ENCODE measurements at regions not wholly inside any gene's neighbourhood (a gene's known extent, or its start where the extent isn't known, plus 50 kb on each side); places are given as distances from the start of the nearest gene placed in this dataset.

DNA sequence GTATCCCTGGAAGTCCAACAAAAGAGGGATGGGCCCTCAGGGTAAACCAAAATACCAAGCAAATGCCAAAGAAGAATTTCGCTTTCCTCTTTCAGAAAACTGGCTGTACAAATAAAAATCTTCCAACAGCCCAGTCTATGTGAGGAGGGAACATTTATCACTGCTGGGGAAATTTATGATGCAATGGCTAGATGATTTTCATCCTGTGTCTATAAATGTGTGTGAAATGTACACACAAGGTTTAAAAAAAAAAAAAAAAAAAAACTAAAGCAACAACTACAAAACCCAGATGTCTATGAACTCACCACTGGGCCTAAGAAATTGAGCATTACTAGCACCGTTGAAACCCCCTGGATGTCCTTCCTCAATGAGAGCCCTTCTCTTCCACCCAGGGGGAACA, 68.7 kb upstream of the SLC4A11 start:
- DNase-seq = peak; percentile 8

GRCh38 chr20:3307078-3307477, 68.1 kb upstream of the SLC4A11 start:
- no peak for DNase-seq

- DNase-seq = no peak
Observed at GRCh38 chr20:3306068-3306467, 67.1 kb upstream of the SLC4A11 start.

DNA sequence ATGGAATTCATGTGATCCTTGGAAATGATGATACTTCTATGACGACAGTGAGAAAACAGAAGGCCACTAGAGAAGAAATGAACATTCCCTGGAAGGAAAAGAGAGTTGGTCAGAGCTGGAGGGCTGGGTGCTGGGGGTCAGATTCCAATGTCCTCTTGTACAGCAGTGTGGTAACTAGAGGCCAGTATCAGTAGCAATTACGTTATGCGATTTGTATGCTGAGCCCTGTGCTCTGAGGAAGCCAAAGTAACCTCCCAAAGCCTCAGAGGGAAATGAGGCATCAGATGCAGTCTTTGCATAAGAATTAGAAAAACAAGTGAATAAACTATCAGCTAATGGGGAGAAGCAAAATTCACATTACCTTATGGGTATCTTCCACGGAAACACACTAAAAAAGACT, 65.5 kb upstream of the SLC4A11 start:
- no peak for DNase-seq

GRCh38 chr20:3297079-3297378, 58.0 kb upstream of the SLC4A11 start:
- no peak for DNase-seq

GRCh38 chr20:3296261-3297078, 57.5 kb upstream of the SLC4A11 start:
- DNase-seq = no peak
